ENCODE measurements at regions not wholly inside any gene's neighbourhood (a gene's known extent, or its start where the extent isn't known, plus 50 kb on each side); places are given as distances from the start of the nearest gene placed in this dataset.

DNA sequence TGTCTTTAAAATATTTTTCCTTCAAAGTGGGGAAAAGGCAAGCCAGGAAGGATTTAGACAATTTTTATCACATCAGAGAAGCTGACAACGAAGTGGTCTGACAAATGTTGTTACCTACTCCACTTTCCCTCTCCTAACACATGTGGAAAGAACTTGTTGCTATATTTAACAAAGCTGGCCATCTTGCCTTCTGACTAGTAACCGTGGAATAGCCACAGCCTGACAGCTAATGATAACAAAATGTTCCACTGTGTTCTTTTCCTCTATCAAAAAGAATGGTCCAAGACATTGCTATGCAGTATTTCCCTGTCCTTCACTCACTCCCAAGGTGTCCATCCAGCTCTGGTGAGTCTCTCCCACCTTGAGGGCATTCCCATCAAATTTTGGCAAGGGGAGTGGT is 481.4 kb upstream of the THBS1 start:
- 92 to 100% methylated on average over 1 of the region's 2 CpGs for WGBS, 2 experiments (ENCODE audit: insufficient coverage in 2 of 2)
- H3K4me3 ChIP-seq (ENCODE audit: extremely low read depth, insufficient read depth, low read length, poor library complexity, severe bottlenecking) = no peak overlapping the region
- no peaks in the 10 kb centered on the region for H3K36me3 ChIP-seq (ENCODE audit: control insufficient read depth, insufficient read depth, low read length)
- H3K27ac ChIP-seq (ENCODE audit: low read depth, low read length, severe bottlenecking) = no peak overlapping the region
- H3K9me3 ChIP-seq (ENCODE audit: control insufficient read depth, low read length) = no peaks in the 10 kb centered on the region
- H3K4me1 ChIP-seq (ENCODE audit: control insufficient read depth, insufficient read depth, low read length, poor library complexity, severe bottlenecking) = peaks cover 16% of the 10 kb centered on the region

DNA sequence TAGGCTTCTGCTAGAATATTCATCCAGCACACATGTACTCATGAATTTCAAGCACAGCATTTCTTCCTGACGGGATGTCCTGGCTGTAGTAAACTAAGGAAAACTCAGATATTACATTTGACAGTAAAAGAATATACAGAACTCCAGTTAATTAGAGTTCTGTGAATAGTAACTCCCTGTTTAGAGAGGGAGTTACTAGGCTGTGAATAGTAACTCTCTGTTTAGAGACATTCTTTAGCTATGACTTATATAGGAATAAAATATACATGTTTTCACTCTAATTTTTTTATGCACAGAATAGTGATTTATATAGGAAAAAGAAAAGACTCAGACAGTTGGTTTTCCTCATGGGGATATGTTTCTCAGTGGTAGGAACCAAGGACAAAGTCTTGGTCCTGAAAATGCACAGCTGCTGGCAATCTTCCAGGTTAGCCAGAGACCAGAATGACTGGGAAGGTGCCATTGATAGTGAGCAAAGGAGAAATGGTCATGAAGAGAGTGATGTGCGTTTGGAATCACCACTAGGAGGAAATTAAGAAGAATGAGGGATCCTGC is 480.7 kb upstream of the THBS1 start:
- WGBS, 2 experiments (ENCODE audit: insufficient coverage in 2 of 2) = 73% methylated on average over 1 of the region's 2 CpGs; no CpG with 5 or more reads in 1 of the 2 experiments
- Histone ChIP-seq H3K36me3 (ENCODE audit: control insufficient read depth, insufficient read depth, low read length) (no peaks in the 10 kb centered on the region), H3K4me3 (ENCODE audit: extremely low read depth, insufficient read depth, low read length, poor library complexity, severe bottlenecking) (no peak overlapping the region), H3K4me1 (ENCODE audit: control insufficient read depth, insufficient read depth, low read length, poor library complexity, severe bottlenecking) (peaks cover 16% of the 10 kb centered on the region), H3K27ac (ENCODE audit: low read depth, low read length, severe bottlenecking) (no peak overlapping the region), H3K9me3 (ENCODE audit: control insufficient read depth, low read length) (no peaks in the 10 kb centered on the region)

DNA sequence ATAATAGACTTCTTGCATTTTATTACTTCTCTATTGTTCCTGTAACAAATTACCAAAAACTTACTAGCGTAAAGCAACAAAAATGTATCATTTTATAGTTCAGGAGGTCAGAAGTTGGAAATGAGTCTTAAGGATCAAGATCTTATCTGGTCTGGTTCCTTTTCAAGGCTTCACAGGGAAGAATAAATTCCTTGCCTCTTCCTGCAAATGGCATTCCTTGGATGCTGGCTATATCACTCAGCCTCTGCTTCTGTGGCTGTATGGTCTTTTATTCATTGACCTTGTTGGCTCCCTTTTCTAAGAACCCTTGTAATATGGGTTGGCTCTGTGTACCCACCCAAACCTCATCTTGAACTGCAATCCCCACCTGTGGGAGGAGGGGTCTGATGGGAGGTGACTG is 478.4 kb upstream of the THBS1 start:
- H3K4me3 ChIP-seq (ENCODE audit: extremely low read depth, insufficient read depth, low read length, poor library complexity, severe bottlenecking) = no peak overlapping the region
- peaks cover 16% of the 10 kb centered on the region for H3K4me1 ChIP-seq (ENCODE audit: control insufficient read depth, insufficient read depth, low read length, poor library complexity, severe bottlenecking)
- WGBS, 2 experiments (ENCODE audit: insufficient coverage in 2 of 2) = 80% methylated on average over 1 of the region's 1 CpG; no CpG with 5 or more reads in 1 of the 2 experiments
- no peaks in the 10 kb centered on the region for H3K9me3 ChIP-seq (ENCODE audit: control insufficient read depth, low read length)
- no peaks in the 10 kb centered on the region for H3K36me3 ChIP-seq (ENCODE audit: control insufficient read depth, insufficient read depth, low read length)
- H3K27ac ChIP-seq (ENCODE audit: low read depth, low read length, severe bottlenecking) = no peak overlapping the region

DNA sequence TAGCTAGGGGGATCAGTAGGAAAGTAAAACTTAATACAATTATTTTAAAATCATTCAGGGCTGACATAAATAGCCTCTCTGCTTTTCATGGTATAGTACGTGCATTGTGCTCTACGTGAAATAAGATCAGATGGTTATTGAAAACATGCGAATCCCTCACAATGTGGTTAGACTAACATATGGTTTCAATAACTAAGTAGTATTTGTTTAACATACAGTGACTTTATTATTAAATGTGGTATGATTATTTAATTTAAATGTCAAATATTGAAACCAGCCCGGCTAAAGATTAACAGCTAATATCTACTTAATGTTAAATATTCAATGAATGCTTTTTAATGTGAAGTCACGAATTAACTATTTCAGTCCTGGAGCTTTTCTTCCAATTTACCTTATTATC is 473.9 kb upstream of the THBS1 start:
- Histone ChIP-seq H3K4me1 (ENCODE audit: control insufficient read depth, insufficient read depth, low read length, poor library complexity, severe bottlenecking) (peaks cover 11% of the 10 kb centered on the region), H3K9me3 (ENCODE audit: control insufficient read depth, low read length) (no peaks in the 10 kb centered on the region), H3K4me3 (ENCODE audit: extremely low read depth, insufficient read depth, low read length, poor library complexity, severe bottlenecking) (no peak overlapping the region), H3K36me3 (ENCODE audit: control insufficient read depth, insufficient read depth, low read length) (no peaks in the 10 kb centered on the region), H3K27ac (ENCODE audit: low read depth, low read length, severe bottlenecking) (no peak overlapping the region)
- WGBS, 2 experiments (ENCODE audit: insufficient coverage in 2 of 2) = 100% methylated on average over 1 of the region's 5 CpGs; no CpG with 5 or more reads in 1 of the 2 experiments

DNA sequence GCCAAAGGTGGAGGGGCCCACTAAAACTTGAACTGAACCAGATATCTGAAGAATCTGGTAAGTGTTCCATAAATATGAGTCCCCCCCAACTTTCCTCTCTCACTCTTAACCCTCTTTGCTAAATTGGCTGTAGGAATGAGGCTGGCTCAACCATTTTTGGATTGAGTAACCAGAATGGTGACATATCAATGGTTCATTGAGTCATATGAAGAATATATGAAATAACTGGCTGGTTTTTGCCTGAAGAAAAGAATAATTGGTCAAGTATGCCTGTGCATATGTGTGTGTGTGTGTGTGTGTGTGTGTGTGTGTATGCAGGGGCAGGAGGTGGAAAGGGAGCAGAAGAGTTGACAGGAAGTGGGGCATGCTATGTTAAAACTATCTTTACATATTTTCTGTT is 472.9 kb upstream of the THBS1 start:
- Histone ChIP-seq H3K27ac (ENCODE audit: low read depth, low read length, severe bottlenecking) (no peak overlapping the region), H3K4me3 (ENCODE audit: extremely low read depth, insufficient read depth, low read length, poor library complexity, severe bottlenecking) (no peak overlapping the region), H3K36me3 (ENCODE audit: control insufficient read depth, insufficient read depth, low read length) (no peaks in the 10 kb centered on the region), H3K4me1 (ENCODE audit: control insufficient read depth, insufficient read depth, low read length, poor library complexity, severe bottlenecking) (peaks cover 1% of the 10 kb centered on the region), H3K9me3 (ENCODE audit: control insufficient read depth, low read length) (no peaks in the 10 kb centered on the region)

DNA sequence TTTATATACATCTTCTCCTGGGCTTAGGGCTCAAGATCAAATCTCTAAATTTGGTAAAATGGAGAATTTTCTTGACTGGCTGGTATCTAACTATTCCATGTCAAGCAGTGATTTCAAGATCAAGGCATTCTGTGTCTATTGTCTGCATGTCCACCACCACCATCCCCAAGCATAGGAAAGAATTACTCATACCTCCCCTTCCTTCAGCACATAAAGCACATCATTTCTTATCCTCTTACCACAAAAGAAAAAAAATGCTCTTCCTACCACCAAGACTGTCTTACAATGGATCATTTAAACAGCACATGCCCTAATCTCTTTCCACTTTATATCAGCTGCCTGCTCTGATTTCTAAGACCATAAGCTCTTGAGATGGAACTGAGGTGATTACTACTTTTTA is 470.5 kb upstream of the THBS1 start:
- Histone ChIP-seq H3K36me3 (ENCODE audit: control insufficient read depth, insufficient read depth, low read length) (no peaks in the 10 kb centered on the region), H3K9me3 (ENCODE audit: control insufficient read depth, low read length) (peaks cover 8% of the 10 kb centered on the region), H3K27ac (ENCODE audit: low read depth, low read length, severe bottlenecking) (no peak overlapping the region), H3K4me1 (ENCODE audit: control insufficient read depth, insufficient read depth, low read length, poor library complexity, severe bottlenecking) (peaks cover 8% of the 10 kb centered on the region), H3K4me3 (ENCODE audit: extremely low read depth, insufficient read depth, low read length, poor library complexity, severe bottlenecking) (no peak overlapping the region)

DNA sequence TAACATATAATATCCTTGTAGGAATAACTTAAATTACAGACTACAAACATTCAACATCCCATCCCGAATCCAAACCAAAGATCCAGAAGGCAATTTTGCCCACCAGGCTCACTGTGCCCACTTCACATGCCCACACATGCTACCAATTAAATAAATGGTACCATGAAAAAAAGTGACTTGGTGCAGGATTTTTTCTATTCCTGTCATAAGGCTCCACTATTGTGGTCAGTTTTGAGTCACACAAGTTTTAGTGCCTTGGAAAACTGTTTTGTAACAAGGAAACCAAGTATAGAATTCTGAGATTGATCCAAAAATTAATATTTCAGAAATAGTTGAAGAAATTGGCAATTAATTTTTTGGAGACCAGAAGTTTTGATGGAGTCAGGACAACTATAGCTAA is 470.1 kb upstream of the THBS1 start:
- H3K4me3 ChIP-seq (ENCODE audit: extremely low read depth, insufficient read depth, low read length, poor library complexity, severe bottlenecking) = no peak overlapping the region
- H3K27ac ChIP-seq (ENCODE audit: low read depth, low read length, severe bottlenecking) = no peak overlapping the region
- H3K36me3 ChIP-seq (ENCODE audit: control insufficient read depth, insufficient read depth, low read length) = no peaks in the 10 kb centered on the region
- peaks cover 8% of the 10 kb centered on the region for H3K4me1 ChIP-seq (ENCODE audit: control insufficient read depth, insufficient read depth, low read length, poor library complexity, severe bottlenecking)
- peaks cover 12% of the 10 kb centered on the region for H3K9me3 ChIP-seq (ENCODE audit: control insufficient read depth, low read length)
- WGBS, 2 experiments (ENCODE audit: insufficient coverage in 2 of 2) = no CpG with 5 or more reads among the region's 1 CpG

DNA sequence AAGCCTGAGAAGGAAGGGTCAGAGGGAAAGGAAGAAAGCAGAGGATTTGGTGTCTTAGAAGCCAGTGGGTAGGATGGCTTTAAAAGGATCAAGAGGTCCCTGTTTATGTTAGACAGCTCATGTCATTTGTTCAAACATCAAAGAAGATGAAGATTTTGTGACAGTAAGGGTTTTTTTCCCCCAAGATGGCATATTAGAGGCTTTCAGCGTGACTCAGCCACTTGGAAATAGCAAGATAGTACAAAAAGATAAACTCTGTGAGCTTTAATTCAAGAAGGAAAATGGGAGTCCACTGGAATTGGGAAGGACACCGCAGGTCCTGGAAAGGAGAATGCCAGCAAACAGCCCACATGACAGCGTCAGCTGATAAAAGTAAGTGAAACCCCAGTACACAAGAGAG is 467.1 kb upstream of the THBS1 start:
- Histone ChIP-seq H3K4me3 (ENCODE audit: extremely low read depth, insufficient read depth, low read length, poor library complexity, severe bottlenecking) (no peak overlapping the region), H3K9me3 (ENCODE audit: control insufficient read depth, low read length) (peaks cover 22% of the 10 kb centered on the region), H3K36me3 (ENCODE audit: control insufficient read depth, insufficient read depth, low read length) (no peaks in the 10 kb centered on the region), H3K4me1 (ENCODE audit: control insufficient read depth, insufficient read depth, low read length, poor library complexity, severe bottlenecking) (peaks cover 8% of the 10 kb centered on the region), H3K27ac (ENCODE audit: low read depth, low read length, severe bottlenecking) (no peak overlapping the region)
- WGBS, 2 experiments (ENCODE audit: insufficient coverage in 2 of 2) = 85 to 100% methylated on average over 2 of the region's 3 CpGs

DNA sequence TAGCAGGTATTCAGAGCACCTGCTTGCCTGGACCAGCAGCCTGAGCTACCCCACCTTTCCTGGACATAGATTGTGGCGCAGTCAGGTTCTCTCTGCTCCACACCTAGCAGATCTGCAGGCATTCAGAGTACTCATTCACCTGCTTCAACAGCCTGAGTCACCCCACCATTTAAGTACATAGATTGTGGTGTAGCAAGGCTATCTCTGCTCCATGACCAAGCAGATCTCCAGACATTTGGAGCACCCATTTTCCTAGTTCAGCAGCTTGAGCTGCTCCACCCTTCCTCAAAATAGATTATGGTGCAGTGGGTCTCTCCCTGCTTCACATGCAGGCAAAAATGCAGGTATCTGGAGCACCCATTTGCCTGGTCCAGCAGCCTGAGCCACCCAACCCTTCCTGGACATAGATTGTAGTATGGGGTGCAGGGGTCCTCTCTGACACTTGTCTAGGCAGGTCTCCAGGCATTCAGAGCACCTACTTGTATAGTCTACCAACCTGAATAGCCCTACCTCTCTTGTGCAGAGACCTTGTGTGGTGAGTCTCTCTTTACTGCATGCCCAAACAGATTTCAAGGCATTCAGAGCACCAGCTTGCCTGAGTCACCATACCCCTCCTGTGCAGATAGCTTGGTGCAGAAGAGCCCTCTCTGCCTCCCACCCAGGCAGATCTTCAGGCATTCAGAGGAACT is 466.0 kb upstream of the THBS1 start:
- 80% methylated on average over 1 of the region's 1 CpG; no CpG with 5 or more reads in 1 of the 2 experiments for WGBS, 2 experiments (ENCODE audit: insufficient coverage in 2 of 2)
- Histone ChIP-seq H3K36me3 (ENCODE audit: control insufficient read depth, insufficient read depth, low read length) (no peaks in the 10 kb centered on the region), H3K4me3 (ENCODE audit: extremely low read depth, insufficient read depth, low read length, poor library complexity, severe bottlenecking) (no peak overlapping the region), H3K9me3 (ENCODE audit: control insufficient read depth, low read length) (peaks cover 22% of the 10 kb centered on the region), H3K27ac (ENCODE audit: low read depth, low read length, severe bottlenecking) (no peak overlapping the region), H3K4me1 (ENCODE audit: control insufficient read depth, insufficient read depth, low read length, poor library complexity, severe bottlenecking) (peaks cover 8% of the 10 kb centered on the region)

DNA sequence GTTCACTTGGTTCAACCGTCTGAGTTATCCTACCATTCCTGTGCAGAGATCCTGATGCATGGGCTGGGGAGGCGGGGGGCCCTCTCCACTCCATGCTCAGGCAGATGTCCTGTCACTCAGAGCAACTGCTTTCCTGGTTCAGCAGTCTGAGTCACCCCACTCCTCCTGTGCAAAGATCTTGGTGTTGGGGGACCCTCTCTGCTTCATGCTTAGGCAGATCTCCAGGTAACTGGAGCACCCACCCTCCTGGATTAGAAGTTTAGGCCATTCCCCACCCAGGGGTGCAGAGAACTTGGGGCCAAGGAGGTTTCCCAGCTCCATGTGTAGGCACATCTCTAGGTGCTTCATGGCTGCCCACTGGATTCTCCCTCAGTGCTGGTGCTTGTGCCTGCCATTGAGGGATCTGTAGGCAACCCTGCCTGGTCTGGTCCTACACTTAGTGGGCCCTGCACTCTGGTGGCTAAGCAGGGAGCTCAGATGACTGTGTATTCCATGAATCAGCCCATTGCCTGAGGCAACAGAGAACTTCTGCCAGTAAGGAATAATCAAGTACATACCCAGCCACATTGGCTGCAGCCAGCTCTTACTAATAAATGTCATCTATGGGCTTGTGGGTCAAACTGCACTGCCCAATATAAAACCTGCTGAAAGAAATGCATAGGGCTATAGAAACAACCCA is 465.4 kb upstream of the THBS1 start:
- peaks cover 8% of the 10 kb centered on the region for H3K4me1 ChIP-seq (ENCODE audit: control insufficient read depth, insufficient read depth, low read length, poor library complexity, severe bottlenecking)
- H3K27ac ChIP-seq (ENCODE audit: low read depth, low read length, severe bottlenecking) = no peak overlapping the region
- WGBS, 2 experiments (ENCODE audit: insufficient coverage in 2 of 2) = 71 to 100% methylated on average over 1 of the region's 2 CpGs
- H3K36me3 ChIP-seq (ENCODE audit: control insufficient read depth, insufficient read depth, low read length) = no peaks in the 10 kb centered on the region
- peaks cover 22% of the 10 kb centered on the region for H3K9me3 ChIP-seq (ENCODE audit: control insufficient read depth, low read length)
- H3K4me3 ChIP-seq (ENCODE audit: extremely low read depth, insufficient read depth, low read length, poor library complexity, severe bottlenecking) = no peak overlapping the region

DNA sequence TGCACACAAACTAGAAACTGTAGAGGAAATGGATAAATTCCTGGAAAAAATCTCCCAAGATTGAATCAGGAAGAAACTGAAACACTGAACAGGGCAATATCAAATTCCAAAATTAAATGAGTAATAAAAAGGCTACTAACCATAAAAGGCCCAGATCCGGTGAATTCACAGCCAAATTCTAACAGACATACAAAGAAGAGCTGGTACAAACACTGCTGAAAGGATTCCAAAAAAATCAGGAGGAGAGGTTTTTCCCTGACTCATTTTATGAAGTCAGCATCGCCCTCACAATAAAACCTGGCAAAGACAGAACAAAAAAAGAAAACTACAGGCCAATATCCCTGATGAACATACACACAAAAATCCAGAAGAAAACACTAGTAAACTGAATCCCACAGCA is 462.4 kb upstream of the THBS1 start:
- WGBS, 2 experiments (ENCODE audit: insufficient coverage in 2 of 2) = 91% methylated on average over 1 of the region's 2 CpGs; no CpG with 5 or more reads in 1 of the 2 experiments
- no peaks in the 10 kb centered on the region for H3K36me3 ChIP-seq (ENCODE audit: control insufficient read depth, insufficient read depth, low read length)
- peaks cover 22% of the 10 kb centered on the region for H3K9me3 ChIP-seq (ENCODE audit: control insufficient read depth, low read length)
- H3K4me3 ChIP-seq (ENCODE audit: extremely low read depth, insufficient read depth, low read length, poor library complexity, severe bottlenecking) = no peak overlapping the region
- peaks cover 8% of the 10 kb centered on the region for H3K4me1 ChIP-seq (ENCODE audit: control insufficient read depth, insufficient read depth, low read length, poor library complexity, severe bottlenecking)
- no peak overlapping the region for H3K27ac ChIP-seq (ENCODE audit: low read depth, low read length, severe bottlenecking)

Measured in mesodermal cell (in vitro differentiated cells).